HG03457 (cell line): ENCODE measurements at regions not wholly inside any gene's neighbourhood (a gene's known extent, or its start where the extent isn't known, plus 50 kb on each side); places are given as distances from the start of the nearest gene placed in this dataset.

Experiments
- ATAC-seq: cut with Tn5 transposase; IDR thresholded peaks from one replicate; pipeline ENCODE4 v1.9.1; 2021; ENCODE audit warnings: moderate number of reproducible peaks; ENCODE audit not compliant: unreplicated experiment

GRCh38 chr12:88413646-88414045, 166.6 kb downstream of the KITLG start:
- no peak for ATAC-seq

GRCh38 chr12:88416155-88416554, 164.1 kb downstream of the KITLG start:
- ATAC-seq = no peak

GRCh38 chr12:88416786-88417185, 163.5 kb downstream of the KITLG start:
- no peak for ATAC-seq

- no peak for ATAC-seq
Observed at GRCh38 chr12:88417531-88417930, 162.7 kb downstream of the KITLG start.

GRCh38 chr12:88418856-88419497, 161.3 kb downstream of the KITLG start:
- no peak for ATAC-seq

- ATAC-seq = no peak
Observed at GRCh38 chr12:88419794-88420193, 160.5 kb downstream of the KITLG start.

GRCh38 chr12:88420457-88420856, 159.8 kb downstream of the KITLG start:
- no peak for ATAC-seq

- no peak for ATAC-seq
Observed at GRCh38 chr12:88424791-88425730, 155.2 kb downstream of the KITLG start.

GRCh38 chr12:88428350-88428749, 151.9 kb downstream of the KITLG start:
- no peak for ATAC-seq

- ATAC-seq = no peak
Observed at GRCh38 chr12:88431246-88431645, 149.0 kb downstream of the KITLG start.

GRCh38 chr12:88432531-88433490, 147.5 kb downstream of the KITLG start:
- ATAC-seq = no peak

- ATAC-seq = no peak
Observed at GRCh38 chr12:88433997-88434703, 146.1 kb downstream of the KITLG start.

GRCh38 chr12:88435334-88436076, 144.8 kb downstream of the KITLG start:
- ATAC-seq = no peak

GRCh38 chr12:88437226-88437625, 143.0 kb downstream of the KITLG start:
- ATAC-seq = no peak
